CD8-positive, alpha-beta memory T cell (primary cell): ENCODE measurements at regions not wholly inside any gene's neighbourhood (a gene's known extent, or its start where the extent isn't known, plus 50 kb on each side); places are given as distances from the start of the nearest gene placed in this dataset.

Experiments
- CTCF ChIA-PET: fragments of 350-600 bp; sonication (Branson Sonifier 250); formaldehyde crosslinking; loops from one replicate; lab custom pipeline; 2021; ENCODE audit warnings: antibody characterized with exemption; lab: Charles Lee
- POLR2A ChIA-PET: fragments of 350-600 bp; sonication (Branson Sonifier 250); formaldehyde crosslinking; loops from one replicate; lab custom pipeline; 2021; ENCODE audit warnings: antibody characterized with exemption; lab: Charles Lee
- DNase-seq, 5 donors: peaks; one replicate each; pipeline versions ENCODE4 v3.0.0 to v3.0.0-alpha.2; 2020 to 2022; ENCODE audit warnings: mixed read lengths in 1 of 5
- H3K27ac ChIP-seq: one replicate; pipeline ENCODE4 v1.7.0; 2013; ENCODE audit warnings: low read depth, mild to moderate bottlenecking, low read length, moderate library complexity
- H3K27me3 ChIP-seq: 2 replicates; pipeline ENCODE4 v1.7.0; 2013; ENCODE audit warnings: low read length, mild to moderate bottlenecking; ENCODE audit not compliant: insufficient read depth, poor library complexity, severe bottlenecking
- H3K36me3 ChIP-seq: 2 replicates; pipeline ENCODE4 v1.7.0; 2013; ENCODE audit warnings: mild to moderate bottlenecking, low read length, moderate library complexity; ENCODE audit not compliant: insufficient read depth
- H3K4me1 ChIP-seq: 2 replicates; pipeline ENCODE4 v1.7.0; 2013; ENCODE audit warnings: mild to moderate bottlenecking, low read length, moderate library complexity; ENCODE audit not compliant: insufficient read depth
- H3K4me3 ChIP-seq: 2 replicates; pipeline ENCODE4 v1.7.0; 2013; ENCODE audit warnings: mild to moderate bottlenecking, low read length
- H3K9me3 ChIP-seq: 2 replicates; pipeline ENCODE4 v1.7.0; 2013; ENCODE audit warnings: mild to moderate bottlenecking, low read length
- H3K27ac Mint-ChIP-seq, 8 donors: one replicate each; pipeline ENCODE4 v1.8.0; 2020 to 2021; ENCODE audit warnings: mixed read lengths in 8 of 8, mild to moderate bottlenecking in 6 of 8, inconsistent platforms in 3 of 8, moderate library complexity in 3 of 8
- H3K27me3 Mint-ChIP-seq, 2 donors: one replicate each; pipeline ENCODE4 v1.8.0; 2020 to 2021; ENCODE audit warnings: mixed read lengths in 2 of 2, mild to moderate bottlenecking in 1 of 2, moderate library complexity in 1 of 2
- H3K36me3 Mint-ChIP-seq, 3 donors: one replicate each; pipeline ENCODE4 v1.8.0; 2020 to 2021; ENCODE audit warnings: mixed read lengths in 3 of 3, inconsistent platforms in 1 of 3, mild to moderate bottlenecking in 1 of 3
- H3K4me1 Mint-ChIP-seq, 3 donors: one replicate each; pipeline ENCODE4 v1.8.0; 2020 to 2021; ENCODE audit warnings: mixed read lengths in 3 of 3, inconsistent platforms in 1 of 3, mild to moderate bottlenecking in 1 of 3
- H3K4me3 Mint-ChIP-seq, 7 donors: one replicate each; pipeline ENCODE4 v1.8.0; 2020 to 2021; ENCODE audit warnings: mixed read lengths in 7 of 7, mild to moderate bottlenecking in 6 of 7, moderate library complexity in 4 of 7, inconsistent platforms in 2 of 7
- H3K9me3 Mint-ChIP-seq, 5 donors: one replicate each; pipeline ENCODE4 v1.8.0; 2020 to 2022; ENCODE audit warnings: mixed read lengths in 5 of 5, mild to moderate bottlenecking in 3 of 5, moderate library complexity in 2 of 5, inconsistent platforms in 1 of 5

DNA sequence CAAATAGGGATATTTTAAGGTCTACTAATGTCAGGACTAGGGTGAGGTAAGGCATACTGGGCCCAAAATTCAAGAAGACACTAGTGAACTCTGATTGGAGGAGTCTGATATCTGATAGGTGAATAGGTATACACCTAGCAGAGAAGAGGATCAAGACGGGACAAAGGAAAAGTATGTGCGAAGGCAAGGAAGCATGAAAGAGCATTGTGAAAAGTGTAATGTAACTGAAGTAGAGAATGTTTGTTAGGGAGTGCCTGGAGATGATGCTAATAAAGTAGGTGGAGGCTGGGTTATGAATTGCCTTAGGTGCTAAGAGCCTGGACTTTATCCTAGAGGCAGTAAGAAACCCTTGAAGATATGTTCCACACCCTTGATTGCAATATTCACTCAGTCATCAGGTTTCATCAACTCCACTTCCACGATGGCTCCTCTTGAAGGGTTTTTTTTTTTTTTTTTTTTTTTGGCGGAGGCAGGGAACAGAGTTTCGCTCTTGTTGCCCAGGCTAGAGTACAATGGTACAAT is 49.9 kb upstream of the XIAP start:
- H3K27ac Mint-ChIP-seq = no peak overlapping the region

More for the DNA sequence above, 49.9 kb upstream of the XIAP start:
- Histone ChIP-seq H3K27me3 (no peaks in the 10 kb centered on the region), H3K4me1 (no peaks in the 10 kb centered on the region), H3K4me3 (no peak overlapping the region), H3K36me3 (no peaks in the 10 kb centered on the region), H3K9me3 (no peaks in the 10 kb centered on the region), H3K27ac (no peak overlapping the region)
- CTCF ChIA-PET = interaction anchor here (0.6 kb wide), 1 partner anchor 106 kb away, joined by 3 read pairs; no protein-coding TSS in a partner anchor
- Mint-ChIP-seq H3K4me3 (no peak overlapping the region), H3K27me3 (no peaks in the 10 kb centered on the region), H3K9me3 (no peaks in the 10 kb centered on the region), H3K4me1 (no peaks in the 10 kb centered on the region), H3K36me3 (no peaks in the 10 kb centered on the region)
- DNase-seq = no peak
- POLR2A ChIA-PET = no interaction called here
